Liver (tissue), 8 donors: ENCODE measurements at regions not wholly inside any gene's neighbourhood (a gene's known extent, or its start where the extent isn't known, plus 50 kb on each side); places are given as distances from the start of the nearest gene placed in this dataset.

Experiments
- DNase-seq: peaks from one replicate; pipeline ENCODE4 v3.0.0-alpha.2; 2017; ENCODE audit warnings: low spot score
- H3K27ac ChIP-seq, 2 donors: one replicate each; pipeline ENCODE4 v1.7.0; 2013; ENCODE audit warnings: inconsistent platforms in 2 of 2, low read length in 2 of 2, control low read depth in 1 of 2, low read depth in 1 of 2, mild to moderate bottlenecking in 1 of 2
- H3K27me3 ChIP-seq, 4 donors: one replicate each; pipeline versions ENCODE4 v1.6.1 to v1.7.0; 2013; ENCODE audit warnings: low read length in 3 of 4, inconsistent platforms in 1 of 4, mild to moderate bottlenecking in 1 of 4, moderate library complexity in 1 of 4; ENCODE audit not compliant: control insufficient read depth in 4 of 4, insufficient read depth in 4 of 4
- H3K36me3 ChIP-seq, 4 donors: one replicate each; pipeline versions ENCODE4 v1.6.1 to v1.7.0; 2013; ENCODE audit warnings: low read length in 3 of 4, mild to moderate bottlenecking in 3 of 4, low read depth in 1 of 4, moderate library complexity in 1 of 4; ENCODE audit not compliant: control insufficient read depth in 4 of 4, insufficient read depth in 3 of 4
- H3K4me1 ChIP-seq, 4 donors: one replicate each; pipeline versions ENCODE4 v1.6.1 to v1.7.0; 2013; ENCODE audit warnings: low read length in 3 of 4, mild to moderate bottlenecking in 3 of 4, moderate library complexity in 1 of 4; ENCODE audit not compliant: control insufficient read depth in 4 of 4, insufficient read depth in 4 of 4
- H3K4me3 ChIP-seq, 3 donors: one replicate each; pipeline versions ENCODE4 v1.6.1 to v1.7.0; 2013; ENCODE audit warnings: low read length in 3 of 3, control low read depth in 1 of 3, low read depth in 1 of 3, mild to moderate bottlenecking in 1 of 3
- H3K9ac ChIP-seq, 2 donors: one replicate each; pipeline ENCODE4 v1.7.0; 2013; ENCODE audit warnings: low read length in 2 of 2, mild to moderate bottlenecking in 2 of 2, moderate library complexity in 2 of 2, control low read depth in 1 of 2, low read depth in 1 of 2
- H3K9me3 ChIP-seq, 4 donors: one replicate each; pipeline versions ENCODE4 v1.6.1 to v1.7.0; 2013; ENCODE audit warnings: low read length in 3 of 4; ENCODE audit not compliant: control insufficient read depth in 4 of 4
- ATF3 ChIP-seq: IDR thresholded peaks from 2 replicates; pipeline ENCODE4 v1.6.1; 2016; ENCODE audit warnings: antibody characterized with exemption
- CTCF ChIP-seq: fragments of 150-350 bp; IDR thresholded peaks from 2 replicates; pipeline ENCODE4 v1.5.1; 2017; ENCODE audit warnings: improper control_type of control experiment, low read depth, low read length; ENCODE audit not compliant: missing input control
- EGR1 ChIP-seq, 2 donors: IDR thresholded peaks; 2 replicates each; pipeline ENCODE4 v1.6.1; 2016 to 2018; ENCODE audit warnings: antibody characterized with exemption in 2 of 2, low read depth in 2 of 2
- FOXA1 ChIP-seq: IDR thresholded peaks from 2 replicates; pipeline ENCODE4 v1.6.1; 2016; ENCODE audit warnings: antibody characterized with exemption
- FOXA2 ChIP-seq: IDR thresholded peaks from 2 replicates; pipeline ENCODE4 v1.6.1; 2016; ENCODE audit warnings: antibody characterized with exemption
- GABPA ChIP-seq, 2 donors: IDR thresholded peaks in 1 of 2; conservative IDR thresholded peaks in 1 of 2; 2 replicates each; pipeline ENCODE4 v1.6.1; 2016; ENCODE audit warnings: antibody characterized with exemption in 2 of 2, mild to moderate bottlenecking in 1 of 2, moderate library complexity in 1 of 2
- HNF4A ChIP-seq, 2 donors: conservative IDR thresholded peaks; 2 replicates each; pipeline ENCODE4 v1.6.1; 2016; ENCODE audit warnings: antibody characterized with exemption in 2 of 2, mild to moderate bottlenecking in 2 of 2
- HNF4G ChIP-seq: IDR thresholded peaks from 2 replicates; pipeline ENCODE4 v1.6.1; 2016; ENCODE audit warnings: antibody characterized with exemption
- JUND ChIP-seq, 2 donors: IDR thresholded peaks; 2 replicates each; pipeline ENCODE4 v1.6.1; 2016; ENCODE audit warnings: antibody characterized with exemption in 2 of 2
- MAX ChIP-seq: IDR thresholded peaks from 2 replicates; pipeline ENCODE4 v1.6.1; 2016; ENCODE audit warnings: antibody characterized with exemption
- NR2F2 ChIP-seq: IDR thresholded peaks from 2 replicates; pipeline ENCODE4 v1.6.1; 2016; ENCODE audit warnings: antibody characterized with exemption
- RAD21 ChIP-seq, 2 donors: IDR thresholded peaks; 2 replicates each; pipeline ENCODE4 v1.6.1; 2016; ENCODE audit warnings: antibody characterized with exemption in 2 of 2, mild to moderate bottlenecking in 2 of 2
- RXRA ChIP-seq, 2 donors: IDR thresholded peaks; 2 replicates each; pipeline ENCODE4 v1.6.1; 2017 to 2018; ENCODE audit warnings: antibody characterized with exemption in 2 of 2, mild to moderate bottlenecking in 1 of 2
- SP1 ChIP-seq: IDR thresholded peaks from 2 replicates; pipeline ENCODE4 v1.6.1; 2018; ENCODE audit warnings: antibody characterized with exemption, mild to moderate bottlenecking
- TAF1 ChIP-seq: conservative IDR thresholded peaks from 2 replicates; pipeline ENCODE4 v1.6.1; 2016; ENCODE audit warnings: antibody characterized with exemption, mild to moderate bottlenecking
- YY1 ChIP-seq: IDR thresholded peaks from 2 replicates; pipeline ENCODE4 v1.6.1; 2016; ENCODE audit warnings: antibody characterized with exemption, mild to moderate bottlenecking
- ZBTB33 ChIP-seq: IDR thresholded peaks from 2 replicates; pipeline ENCODE4 v1.6.1; 2016; ENCODE audit warnings: antibody characterized with exemption
- WGBS: extraction: QIAGEN DNeasy Blood & Tissue Kit; methylation state at CpG from one replicate; pipeline ENCODE4 v1.1.7; 2013; 5-methylcytosine and 5-hydroxymethylcytosine counted together
- donor health status: healthy.
- donor health status: healthy.
- donor health status: healthy.
- donor health status: healthy.
- donor health status: healthy.

GRCh38 chr2:84194949-84195644, 264.0 kb downstream of the SUCLG1 start (continued):
- TF ChIP-seq CTCF = no peak
- no peak for TF ChIP-seq RAD21 (IDR thresholded peaks at IDR 0.05)
- no peak for TF ChIP-seq MAX
- no peak for TF ChIP-seq FOXA2
- TF ChIP-seq RXRA (IDR thresholded peaks at IDR 0.05) = no peak
- TF ChIP-seq GABPA (IDR thresholded peaks at IDR 0.05 in 1 of 2, conservative IDR thresholded peaks at IDR 0.05 in 1 of 2) = no peak
- TF ChIP-seq SP1 = no peak

GRCh38 chr2:84194181-84194580, 264.9 kb downstream of the SUCLG1 start:
- Histone ChIP-seq H3K9me3 (no peaks in the 10 kb centered on the region), H3K27me3 (no peaks in the 10 kb centered on the region), H3K36me3 (no peaks in the 10 kb centered on the region), H3K4me3 (no peak overlapping the region), H3K4me1 (no peaks in the 10 kb centered on the region), H3K9ac (no peak overlapping the region), H3K27ac (no peak overlapping the region)
- TF ChIP-seq ATF3 (no peak), GABPA (IDR thresholded peaks at IDR 0.05 in 1 of 2, conservative IDR thresholded peaks at IDR 0.05 in 1 of 2) (no peak), FOXA2 (no peak), EGR1 (IDR thresholded peaks at IDR 0.05; ENCODE audit: low read depth in 2 of 2) (no peak), YY1 (no peak), HNF4G (no peak), TAF1 (no peak), ZBTB33 (no peak), FOXA1 (no peak), RXRA (IDR thresholded peaks at IDR 0.05) (no peak), CTCF (no peak)
- 97% methylated on average over 2 of the region's 2 CpGs for whole genome bisulfite sequencing
- no peak for DNase-seq

- 76% methylated on average over 3 of the region's 3 CpGs for WGBS
- H3K4me1 ChIP-seq = no peaks in the 10 kb centered on the region
- H3K27ac ChIP-seq = no peak overlapping the region
- no peaks in the 10 kb centered on the region for H3K27me3 ChIP-seq
- no peak overlapping the region for H3K4me3 ChIP-seq
- no peaks in the 10 kb centered on the region for H3K9me3 ChIP-seq
- DNase-seq = no peak
- H3K36me3 ChIP-seq = no peaks in the 10 kb centered on the region
- H3K9ac ChIP-seq = no peak overlapping the region
- no peak for TF ChIP-seq RAD21 (IDR thresholded peaks at IDR 0.05)
- no peak for TF ChIP-seq GABPA (IDR thresholded peaks at IDR 0.05 in 1 of 2, conservative IDR thresholded peaks at IDR 0.05 in 1 of 2)
- TF ChIP-seq FOXA1 = no peak
- TF ChIP-seq RXRA (IDR thresholded peaks at IDR 0.05) = no peak
- no peak for TF ChIP-seq HNF4G
- TF ChIP-seq ZBTB33 = no peak
- no peak for TF ChIP-seq HNF4A (conservative IDR thresholded peaks at IDR 0.05)
- TF ChIP-seq JUND (IDR thresholded peaks at IDR 0.05) = no peak
- no peak for TF ChIP-seq YY1
- no peak for TF ChIP-seq MAX
- no peak for TF ChIP-seq NR2F2
Measured at GRCh38 chr2:84187258-84187657, 271.8 kb downstream of the SUCLG1 start.
